DOHH2 (cell line): ENCODE measurements at regions not wholly inside any gene's neighbourhood (a gene's known extent, or its start where the extent isn't known, plus 50 kb on each side); places are given as distances from the start of the nearest gene placed in this dataset.
"Not testable (repeated sequence)": the region's sequence is repeated elsewhere in the genome, so short reads cannot be mapped to it uniquely, and the experiment has no call there.

Source experiments
- H3F3A ChIP-seq: fragments of 200-600 bp; sonication (generic), shearing (Covaris generic); 2 replicates; pipeline ENCODE4 v1.6.0; 2016; ENCODE audit warnings: antibody characterized with exemption, mild to moderate bottlenecking; ENCODE audit not compliant: control insufficient read depth, insufficient read depth
- H3K27ac ChIP-seq: fragments of 200-600 bp; sonication (generic); 2 replicates; pipeline ENCODE4 v1.5.1; 2014; ENCODE audit warnings: low read depth, mild to moderate bottlenecking, low read length, moderate library complexity
- H3K27me3 ChIP-seq: fragments of 200-600 bp; sonication (generic); 2 replicates; pipeline ENCODE4 v1.6.1; 2014; ENCODE audit warnings: mild to moderate bottlenecking, low read length, mixed read lengths; ENCODE audit not compliant: control insufficient read depth
- H3K36me3 ChIP-seq: fragments of 200-600 bp; sonication (generic); 2 replicates; pipeline ENCODE4 v1.6.1; 2014; ENCODE audit warnings: mild to moderate bottlenecking, low read length, moderate library complexity, mixed read lengths; ENCODE audit not compliant: control insufficient read depth
- H3K4me1 ChIP-seq: fragments of 200-600 bp; sonication (generic); 2 replicates; pipeline ENCODE4 v1.6.1; 2014; ENCODE audit warnings: mild to moderate bottlenecking, low read length, mixed read lengths; ENCODE audit not compliant: control insufficient read depth
- H3K4me2 ChIP-seq: fragments of 200-600 bp; sonication (generic); 2 replicates; pipeline ENCODE4 v1.6.0; 2014; ENCODE audit warnings: mild to moderate bottlenecking, low read length, moderate library complexity
- H3K4me3 ChIP-seq: fragments of 200-600 bp; sonication (generic); 2 replicates; pipeline ENCODE4 v1.5.1; 2014; ENCODE audit warnings: mild to moderate bottlenecking, low read length, mixed read lengths
- H3K79me2 ChIP-seq: fragments of 200-600 bp; sonication (generic); 2 replicates; pipeline ENCODE4 v1.6.1; 2014; ENCODE audit warnings: mild to moderate bottlenecking, low read length, mixed read lengths; ENCODE audit not compliant: control insufficient read depth
- H3K9me2 ChIP-seq: fragments of 200-600 bp; sonication (generic); replicated peaks from 2 replicates; pipeline ENCODE4 v1.6.1; 2014; ENCODE audit warnings: mild to moderate bottlenecking, low read length, mixed read lengths; ENCODE audit not compliant: control insufficient read depth
- H3K9me3 ChIP-seq: fragments of 200-600 bp; sonication (generic); 2 replicates; pipeline ENCODE4 v1.6.1; 2014; ENCODE audit warnings: antibody characterized with exemption, low read length, mixed read lengths; ENCODE audit not compliant: control insufficient read depth, insufficient read depth
- H4K20me1 ChIP-seq: fragments of 200-600 bp; sonication (generic); 2 replicates; pipeline ENCODE4 v1.6.0; 2014; ENCODE audit warnings: low read depth, mild to moderate bottlenecking, antibody characterized with exemption, low read length, moderate library complexity; ENCODE audit not compliant: control insufficient read depth, insufficient read depth
- CTCF ChIP-seq: fragments of 200-600 bp; sonication (generic); IDR thresholded peaks from one replicate; pipeline ENCODE4 v1.5.1; 2014; ENCODE audit warnings: antibody characterized with exemption, mild to moderate bottlenecking, low read depth, low read length; ENCODE audit not compliant: poor library complexity, severe bottlenecking
- EZH2phosphoT487 ChIP-seq: fragments of 200-600 bp; sonication (generic); IDR thresholded peaks from 2 replicates; pipeline ENCODE4 v1.6.1; 2017; ENCODE audit warnings: borderline replicate concordance, mild to moderate bottlenecking, antibody characterized with exemption, low read length, moderate library complexity, mixed read lengths

DNA sequence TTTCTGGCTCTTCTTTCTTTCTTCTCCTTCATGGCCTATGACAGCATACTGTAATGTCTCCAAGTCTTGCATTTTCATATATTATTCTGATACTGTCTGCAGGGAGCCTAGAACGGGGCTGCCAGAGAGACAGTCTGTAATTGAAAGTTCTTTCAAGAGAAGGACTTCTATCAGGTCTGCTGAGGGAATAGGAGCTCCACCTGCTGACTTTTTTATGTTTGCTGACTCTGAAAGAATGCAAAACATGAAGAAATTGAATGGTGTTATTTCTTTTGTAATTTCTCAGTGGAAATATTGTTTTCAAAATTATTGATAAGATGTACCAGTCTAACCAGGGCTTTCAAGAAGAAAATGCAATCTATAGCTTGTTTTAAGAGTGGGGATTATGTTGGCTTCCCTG is 121.9 kb upstream of the RFX3 start:
- no peaks in the 10 kb centered on the region for H3K27me3 ChIP-seq
- no peaks in the 10 kb centered on the region for H3K9me3 ChIP-seq
- no peaks in the 10 kb centered on the region for H3K79me2 ChIP-seq
- no peaks in the 10 kb centered on the region for H3F3A ChIP-seq
- no peak overlapping the region for H3K27ac ChIP-seq
- no peak overlapping the region for H3K4me3 ChIP-seq
- H3K36me3 ChIP-seq: no peaks in the 10 kb centered on the region
- no peaks in the 10 kb centered on the region for H3K9me2 ChIP-seq
- no peak for TF ChIP-seq CTCF
- no peak for TF ChIP-seq EZH2phosphoT487
- no peaks in the 10 kb centered on the region for H3K4me1 ChIP-seq
- no peak overlapping the region for H3K4me2 ChIP-seq
- H4K20me1 ChIP-seq: no peaks in the 10 kb centered on the region

DNA sequence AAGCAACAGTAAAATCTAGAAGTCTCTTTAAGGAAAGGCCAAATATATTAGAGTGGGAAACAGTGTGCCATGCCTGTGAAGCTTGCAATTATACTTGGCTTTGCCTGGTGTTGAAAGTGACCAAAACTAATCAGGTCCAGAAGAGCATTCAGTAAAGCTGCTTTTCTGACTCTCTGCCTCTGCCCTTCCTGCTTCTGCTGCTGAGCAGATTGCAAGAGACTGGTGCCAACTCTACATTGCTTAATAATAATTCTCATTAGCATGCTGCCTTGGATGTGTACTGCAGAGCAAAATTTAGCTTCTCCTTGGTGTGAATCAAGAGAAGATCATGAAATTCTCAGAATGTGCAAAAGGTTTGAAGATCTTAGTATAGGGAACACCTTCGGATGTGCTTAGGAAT is 120.4 kb upstream of the RFX3 start:
- Histone ChIP-seq H3K4me2 (no peak overlapping the region), H3K9me3 (no peaks in the 10 kb centered on the region), H3K9me2 (no peaks in the 10 kb centered on the region), H3K4me1 (no peaks in the 10 kb centered on the region), H3K4me3 (no peak overlapping the region), H3K36me3 (no peaks in the 10 kb centered on the region), H3K27me3 (no peaks in the 10 kb centered on the region), H4K20me1 (no peaks in the 10 kb centered on the region), H3F3A (no peaks in the 10 kb centered on the region), H3K79me2 (no peaks in the 10 kb centered on the region), H3K27ac (no peak overlapping the region)
- no peak for TF ChIP-seq EZH2phosphoT487
- no peak for TF ChIP-seq CTCF

GRCh38 chr9:3642075-3642474 is 116.3 kb upstream of the RFX3 start:
- not testable (repeated sequence) for H3F3A ChIP-seq, H3K4me2 ChIP-seq, H3K4me1 ChIP-seq, H3K27me3 ChIP-seq, H3K9me3 ChIP-seq, H4K20me1 ChIP-seq, H3K9me2 ChIP-seq, H3K36me3 ChIP-seq, H3K4me3 ChIP-seq, H3K79me2 ChIP-seq, H3K27ac ChIP-seq

- TF ChIP-seq EZH2phosphoT487 (no peak), CTCF (no peak)
- no peaks in the 10 kb centered on the region for H3K79me2 ChIP-seq
- no peaks in the 10 kb centered on the region for H3F3A ChIP-seq
- no peaks in the 10 kb centered on the region for H3K27me3 ChIP-seq
- H3K9me2 ChIP-seq: no peaks in the 10 kb centered on the region
- H3K4me2 ChIP-seq: no peak overlapping the region
- no peak overlapping the region for H3K27ac ChIP-seq
- no peaks in the 10 kb centered on the region for H3K36me3 ChIP-seq
- no peaks in the 10 kb centered on the region for H3K4me1 ChIP-seq
- H3K4me3 ChIP-seq: no peak overlapping the region
- no peaks in the 10 kb centered on the region; the same call in 1 of the 2 replicates for H3K9me3 ChIP-seq
- H4K20me1 ChIP-seq: no peaks in the 10 kb centered on the region
Observed at GRCh38 chr9:3629495-3629894, 103.7 kb upstream of the RFX3 start.
